ENCODE measurements at regions not wholly inside any gene's neighbourhood (a gene's known extent, or its start where the extent isn't known, plus 50 kb on each side); places are given as distances from the start of the nearest gene placed in this dataset.

- DNase-seq = no peak
Observed at GRCh38 chr21:26641062-26641461, 68.0 kb upstream of the CYYR1 start.

GRCh38 chr21:26637201-26637745, 64.2 kb upstream of the CYYR1 start:
- DNase-seq = no peak

GRCh38 chr21:26635681-26636080, 62.6 kb upstream of the CYYR1 start:
- no peak for DNase-seq

- DNase-seq = no peak
Observed at GRCh38 chr21:26632691-26633090, 59.6 kb upstream of the CYYR1 start.

GRCh38 chr21:26626187-26626586, 53.1 kb upstream of the CYYR1 start:
- no peak for DNase-seq

- DNase-seq = no peak
Observed at GRCh38 chr21:26624983-26625519, 52.0 kb upstream of the CYYR1 start.
